CD1c-positive myeloid dendritic cell (primary cell): ENCODE measurements at regions not wholly inside any gene's neighbourhood (a gene's known extent, or its start where the extent isn't known, plus 50 kb on each side); places are given as distances from the start of the nearest gene placed in this dataset.

Experiments
- DNase-seq: peaks from one replicate; pipeline ENCODE4 v3.0.0-alpha.2; 2016; ENCODE audit errors: extremely low spot score

GRCh38 chr21:15370462-15370975, 305.7 kb upstream of the NRIP1 start:
- no peak for DNase-seq

GRCh38 chr21:15373941-15374340, 309.1 kb upstream of the NRIP1 start:
- DNase-seq: no peak

- DNase-seq: no peak
Observed at GRCh38 chr21:15379776-15380175, 315.0 kb upstream of the NRIP1 start.

- no peak for DNase-seq
Observed at GRCh38 chr21:15383588-15383987, 318.8 kb upstream of the NRIP1 start.

GRCh38 chr21:15390049-15390448, 325.2 kb upstream of the NRIP1 start:
- no peak for DNase-seq

- DNase-seq: no peak
Observed at GRCh38 chr21:15397258-15397657, 332.5 kb upstream of the NRIP1 start.

- no peak for DNase-seq
Observed at GRCh38 chr21:15400905-15401304, 328.9 kb upstream of the USP25 start.

- no peak for DNase-seq
Observed at GRCh38 chr21:15401331-15401730, 328.5 kb upstream of the USP25 start.

- no peak for DNase-seq
Observed at GRCh38 chr21:15405214-15405613, 324.6 kb upstream of the USP25 start.

GRCh38 chr21:15406791-15407190, 323.0 kb upstream of the USP25 start:
- DNase-seq: no peak

GRCh38 chr21:15407585-15407984, 322.2 kb upstream of the USP25 start:
- DNase-seq: no peak

- DNase-seq: no peak
Observed at GRCh38 chr21:15408089-15408488, 321.7 kb upstream of the USP25 start.

GRCh38 chr21:15409031-15409430, 320.8 kb upstream of the USP25 start:
- DNase-seq: no peak

GRCh38 chr21:15410853-15411252, 318.9 kb upstream of the USP25 start:
- DNase-seq: no peak

GRCh38 chr21:15414057-15414456, 315.7 kb upstream of the USP25 start:
- peak; percentile 41 for DNase-seq

GRCh38 chr21:15415541-15416261, 314.1 kb upstream of the USP25 start:
- no peak for DNase-seq

GRCh38 chr21:15421441-15421881, 308.3 kb upstream of the USP25 start:
- DNase-seq: no peak

GRCh38 chr21:15421947-15422346, 307.8 kb upstream of the USP25 start:
- DNase-seq: no peak

GRCh38 chr21:15422783-15423182, 307.0 kb upstream of the USP25 start:
- DNase-seq: no peak

- no peak for DNase-seq
Observed at GRCh38 chr21:15423676-15424445, 305.9 kb upstream of the USP25 start.

GRCh38 chr21:15425049-15425448, 304.7 kb upstream of the USP25 start:
- DNase-seq: no peak

GRCh38 chr21:15430023-15430422, 299.8 kb upstream of the USP25 start:
- no peak for DNase-seq

- no peak for DNase-seq
Observed at GRCh38 chr21:15430577-15430976, 299.2 kb upstream of the USP25 start.
